ENCODE measurements at regions not wholly inside any gene's neighbourhood (a gene's known extent, or its start where the extent isn't known, plus 50 kb on each side); places are given as distances from the start of the nearest gene placed in this dataset.

GRCh38 chr11:39569789-39570188, 1889.7 kb downstream of the LRRC4C start:
- TF ChIP-seq LARP7 (IDR thresholded peaks at IDR 0.05) (no peak), KAT2A (conservative IDR thresholded peaks at IDR 0.05; ENCODE audit: control insufficient read depth, low read depth, low read length) (no peak), SIN3A (IDR thresholded peaks at IDR 0.05; ENCODE audit: low read depth, low read length) (no peak), SKIL (IDR thresholded peaks at IDR 0.05; ENCODE audit: low read depth, poor library complexity, severe bottlenecking) (no peak), ETV6 (conservative IDR thresholded peaks at IDR 0.05 in 1 of 2, IDR thresholded peaks at IDR 0.05 in 1 of 2; ENCODE audit: borderline replicate concordance in 1 of 2, low read depth in 1 of 2) (no peak), WRNIP1 (IDR thresholded peaks at IDR 0.05; ENCODE audit: borderline replicate concordance, low read depth, low read length) (no peak), RCOR1 (conservative IDR thresholded peaks at IDR 0.05; ENCODE audit: low read depth, low read length) (no peak), CUX1 (IDR thresholded peaks at IDR 0.05; ENCODE audit: insufficient replicate concordance, low read depth, low read length) (no peak), MYB (IDR thresholded peaks at IDR 0.05; ENCODE audit: borderline replicate concordance, low read depth, low read length) (no peak), MEF2A (IDR thresholded peaks at IDR 0.05; ENCODE audit: insufficient read depth, low read depth, low read length) (no peak), ZNF24 (IDR thresholded peaks at IDR 0.05) (no peak)
- no peak overlapping the region for H3K4me3 ChIP-seq
- no peaks in the 10 kb centered on the region for H3K36me3 ChIP-seq (ENCODE audit: control insufficient read depth in 2 of 2, insufficient read depth in 2 of 2, low read length in 1 of 2)
- H4K20me1 ChIP-seq (ENCODE audit: control insufficient read depth, insufficient read depth): no peaks in the 10 kb centered on the region
- H3K27ac ChIP-seq (ENCODE audit: control insufficient read depth, insufficient read depth): no peak overlapping the region
- BruUV-seq (replicated peaks): no TSS peak
- ChIA-PET CTCF (no interaction called here), SMC1A (ENCODE audit: uncharacterized antibody, unreplicated experiment) (no interaction called here), RAD21 (ENCODE audit: unreplicated experiment) (no interaction called here), POLR2A (no interaction called here)
- in situ Hi-C loops (cut with MboI): no loop called here
- H3K79me2 ChIP-seq (ENCODE audit: control insufficient read depth, insufficient read depth, low read length): no peaks in the 10 kb centered on the region
- H3K4me1 ChIP-seq (ENCODE audit: control insufficient read depth, insufficient read depth, low read length): no peaks in the 10 kb centered on the region
- FAIRE-seq: no peak
- no peak for DNase-seq (ENCODE audit: low read depth, low spot score)
- ATAC-seq: no peak
- no peaks in the 10 kb centered on the region for H3K9me3 ChIP-seq (replicated peaks; ENCODE audit: control insufficient read depth, insufficient read depth, low read length)
- no peak overlapping the region for H2AFZ ChIP-seq (ENCODE audit: control insufficient read depth, low read depth, low read length)
- no peak overlapping the region for H3K4me2 ChIP-seq (ENCODE audit: control insufficient read depth, insufficient read depth)
- H3K27me3 ChIP-seq (replicated peaks in 1 of 2; ENCODE audit: control insufficient read depth in 2 of 2, insufficient read depth in 2 of 2, low read length in 1 of 2): no peaks in the 10 kb centered on the region
- H3K9ac ChIP-seq (ENCODE audit: control insufficient read depth, insufficient read depth, low read length): no peak overlapping the region
- intact Hi-C loops (cut with micrococcal nuclease; ENCODE audit: unreplicated experiment): no loop called here
- 17% methylated on average over 2 of the region's 2 CpGs for WGBS (ENCODE audit: insufficient coverage, insufficient replicate concordance, low lambda C conversion rate, missing lambda C conversion rate)
